Esophagus muscularis mucosa (tissue), 3 donors: ENCODE measurements at regions not wholly inside any gene's neighbourhood (a gene's known extent, or its start where the extent isn't known, plus 50 kb on each side); places are given as distances from the start of the nearest gene placed in this dataset.

ENCODE experiments used
- CTCF ChIP-seq, 3 experiments: fragments of 200-600 bp in 2 of 3; fragments of 450-650 bp in 1 of 3; sonication (generic) in 2 of 3; IDR thresholded peaks; one replicate each; pipeline ENCODE4 v1.5.1; 2017 to 2019; ENCODE audit warnings: antibody characterized with exemption in 3 of 3, mild to moderate bottlenecking in 2 of 3, moderate library complexity in 1 of 3
- POLR2A ChIP-seq: fragments of 450-650 bp; IDR thresholded peaks from one replicate; pipeline ENCODE4 v1.6.1; 2017; ENCODE audit warnings: antibody characterized with exemption, moderate library complexity, mild to moderate bottlenecking, low read depth
- POLR2AphosphoS5 ChIP-seq, 2 donors: sonication (generic); formaldehyde crosslinking; IDR thresholded peaks; one replicate each; pipeline ENCODE4 v1.6.1; 2017; ENCODE audit warnings: antibody characterized with exemption in 2 of 2

- TF ChIP-seq CTCF (IDR thresholded peaks at IDR 0.05) (no peak), POLR2A (no peak), POLR2AphosphoS5 (IDR thresholded peaks at IDR 0.05) (no peak)
Observed at GRCh38 chr5:117748336-117748735, 1173.7 kb upstream of the SEMA6A start.
